ENCODE measurements at regions not wholly inside any gene's neighbourhood (a gene's known extent, or its start where the extent isn't known, plus 50 kb on each side); places are given as distances from the start of the nearest gene placed in this dataset.

- DNase-seq (ENCODE audit: extremely low spot score) = no peak
- TF ChIP-seq CTCF (IDR thresholded peaks at IDR 0.05; ENCODE audit: control extremely low read depth, extremely low read depth, low read depth, missing control alignments) = no peak
- CTCF ChIA-PET = interaction anchor here (1.7 kb wide), 1 partner anchor 20 kb away, joined by 4 read pairs; no protein-coding TSS in a partner anchor
- POLR2A ChIA-PET = no interaction called here
Measured at GRCh38 chr1:157288006-157288405, 149.8 kb upstream of the ETV3 start.

GRCh38 chr1:157287462-157287861 lies 149.3 kb upstream of the ETV3 start:
- no peak for TF ChIP-seq CTCF (IDR thresholded peaks at IDR 0.05; ENCODE audit: control extremely low read depth, extremely low read depth, low read depth, missing control alignments)
- ChIA-PET CTCF (interaction anchor here (1.7 kb wide), 1 partner anchor 20 kb away, joined by 4 read pairs; no protein-coding TSS in a partner anchor), POLR2A (no interaction called here)
- DNase-seq (ENCODE audit: extremely low spot score) = no peak

GRCh38 chr1:157286646-157287420 lies 148.6 kb upstream of the ETV3 start:
- TF ChIP-seq CTCF (IDR thresholded peaks at IDR 0.05; ENCODE audit: control extremely low read depth, extremely low read depth, low read depth, missing control alignments) = no peak
- no peak for DNase-seq (ENCODE audit: extremely low spot score)
- CTCF ChIA-PET = no interaction called here
- POLR2A ChIA-PET = no interaction called here

- POLR2A ChIA-PET = no interaction called here
- CTCF ChIA-PET = no interaction called here
- no peak for DNase-seq (ENCODE audit: extremely low spot score)
- TF ChIP-seq CTCF (IDR thresholded peaks at IDR 0.05; ENCODE audit: control extremely low read depth, extremely low read depth, low read depth, missing control alignments) = no peak
Measured at GRCh38 chr1:157286096-157286495, 147.9 kb upstream of the ETV3 start.

- DNase-seq (ENCODE audit: extremely low spot score) = no peak
- ChIA-PET POLR2A (no interaction called here), CTCF (interaction anchor here (1.1 kb wide), 1 partner anchor 23 kb away, joined by 3 read pairs; no protein-coding TSS in a partner anchor)
- TF ChIP-seq CTCF (IDR thresholded peaks at IDR 0.05; ENCODE audit: control extremely low read depth, extremely low read depth, low read depth, missing control alignments) = no peak
Measured at GRCh38 chr1:157284451-157284850, 146.3 kb upstream of the ETV3 start.

- ChIA-PET CTCF (no interaction called here), POLR2A (no interaction called here)
- no peak for DNase-seq (ENCODE audit: extremely low spot score)
- no peak for TF ChIP-seq CTCF (IDR thresholded peaks at IDR 0.05; ENCODE audit: control extremely low read depth, extremely low read depth, low read depth, missing control alignments)
Measured at GRCh38 chr1:157279802-157280140, 141.6 kb upstream of the ETV3 start.

All from GM10248 (cell line).